ENCODE measurements at regions not wholly inside any gene's neighbourhood (a gene's known extent, or its start where the extent isn't known, plus 50 kb on each side); places are given as distances from the start of the nearest gene placed in this dataset.

GRCh38 chr18:78557371-78557770, 422.2 kb upstream of the SALL3 start:
- no peaks in the 10 kb centered on the region for H4K20me1 ChIP-seq (ENCODE audit: insufficient read depth, low read length)
- H3K4me3 ChIP-seq (ENCODE audit: low read length) = no peak overlapping the region
- no peaks in the 10 kb centered on the region for H3K79me2 ChIP-seq (ENCODE audit: low read length)
- TF ChIP-seq CTCF (IDR thresholded peaks at IDR 0.05; ENCODE audit: low read depth, low read length) (no peak), EZH2phosphoT487 (IDR thresholded peaks at IDR 0.05; ENCODE audit: low read depth) (no peak)
- no peaks in the 10 kb centered on the region for H3K36me3 ChIP-seq (replicated peaks; ENCODE audit: low read depth, low read length)
- no peaks in the 10 kb centered on the region for H3K4me1 ChIP-seq (ENCODE audit: low read length)
- peaks cover 5% of the 10 kb centered on the region; the same call in 1 of the 2 replicates for H3K9me3 ChIP-seq (ENCODE audit: insufficient read depth, low read length)
- H3K27ac ChIP-seq (ENCODE audit: low read length) = no peak overlapping the region
- no peak overlapping the region for H3K4me2 ChIP-seq (ENCODE audit: low read length)
- no peaks in the 10 kb centered on the region for H3K27me3 ChIP-seq (ENCODE audit: low read depth, low read length)
- no peak overlapping the region for H3K9ac ChIP-seq (ENCODE audit: low read length)
- no peak overlapping the region for H2AFZ ChIP-seq (ENCODE audit: low read depth, low read length)

GRCh38 chr18:78558101-78558810, 421.4 kb upstream of the SALL3 start:
- Histone ChIP-seq H3K36me3 (replicated peaks; ENCODE audit: low read depth, low read length) (no peaks in the 10 kb centered on the region), H3K4me1 (ENCODE audit: low read length) (no peaks in the 10 kb centered on the region), H3K27ac (ENCODE audit: low read length) (no peak overlapping the region), H3K9me3 (ENCODE audit: insufficient read depth, low read length) (peaks cover 5% of the 10 kb centered on the region; the same call in 1 of the 2 replicates), H4K20me1 (ENCODE audit: insufficient read depth, low read length) (no peaks in the 10 kb centered on the region), H3K79me2 (ENCODE audit: low read length) (no peaks in the 10 kb centered on the region), H3K9ac (ENCODE audit: low read length) (no peak overlapping the region), H3K27me3 (ENCODE audit: low read depth, low read length) (no peaks in the 10 kb centered on the region), H3K4me3 (ENCODE audit: low read length) (no peak overlapping the region), H3K4me2 (ENCODE audit: low read length) (no peak overlapping the region), H2AFZ (ENCODE audit: low read depth, low read length) (no peak overlapping the region)
- TF ChIP-seq EZH2phosphoT487 (IDR thresholded peaks at IDR 0.05; ENCODE audit: low read depth) (no peak), CTCF (IDR thresholded peaks at IDR 0.05; ENCODE audit: low read depth, low read length) (no peak)

- no peaks in the 10 kb centered on the region for H4K20me1 ChIP-seq (ENCODE audit: insufficient read depth, low read length)
- H3K27me3 ChIP-seq (ENCODE audit: low read depth, low read length) = no peaks in the 10 kb centered on the region
- H3K79me2 ChIP-seq (ENCODE audit: low read length) = no peaks in the 10 kb centered on the region
- H3K4me3 ChIP-seq (ENCODE audit: low read length) = no peak overlapping the region
- H3K36me3 ChIP-seq (replicated peaks; ENCODE audit: low read depth, low read length) = no peaks in the 10 kb centered on the region
- no peak overlapping the region for H2AFZ ChIP-seq (ENCODE audit: low read depth, low read length)
- H3K4me2 ChIP-seq (ENCODE audit: low read length) = no peak overlapping the region
- H3K4me1 ChIP-seq (ENCODE audit: low read length) = no peaks in the 10 kb centered on the region
- peaks cover 5% of the 10 kb centered on the region; the same call in 1 of the 2 replicates for H3K9me3 ChIP-seq (ENCODE audit: insufficient read depth, low read length)
- H3K9ac ChIP-seq (ENCODE audit: low read length) = no peak overlapping the region
- H3K27ac ChIP-seq (ENCODE audit: low read length) = no peak overlapping the region
- no peak for TF ChIP-seq EZH2phosphoT487 (IDR thresholded peaks at IDR 0.05; ENCODE audit: low read depth)
- TF ChIP-seq CTCF (IDR thresholded peaks at IDR 0.05; ENCODE audit: low read depth, low read length) = no peak
Observed at GRCh38 chr18:78558948-78559347, 420.7 kb upstream of the SALL3 start.

GRCh38 chr18:78559584-78559983, 420.0 kb upstream of the SALL3 start:
- no peaks in the 10 kb centered on the region for H3K27me3 ChIP-seq (ENCODE audit: low read depth, low read length)
- no peak overlapping the region for H3K4me2 ChIP-seq (ENCODE audit: low read length)
- no peaks in the 10 kb centered on the region for H3K4me1 ChIP-seq (ENCODE audit: low read length)
- no peak overlapping the region for H2AFZ ChIP-seq (ENCODE audit: low read depth, low read length)
- no peaks in the 10 kb centered on the region for H3K79me2 ChIP-seq (ENCODE audit: low read length)
- no peaks in the 10 kb centered on the region for H3K36me3 ChIP-seq (replicated peaks; ENCODE audit: low read depth, low read length)
- peaks cover 5% of the 10 kb centered on the region; the same call in 1 of the 2 replicates for H3K9me3 ChIP-seq (ENCODE audit: insufficient read depth, low read length)
- TF ChIP-seq CTCF (IDR thresholded peaks at IDR 0.05; ENCODE audit: low read depth, low read length) (no peak), EZH2phosphoT487 (IDR thresholded peaks at IDR 0.05; ENCODE audit: low read depth) (no peak)
- no peak overlapping the region for H3K9ac ChIP-seq (ENCODE audit: low read length)
- H3K4me3 ChIP-seq (ENCODE audit: low read length) = no peak overlapping the region
- H3K27ac ChIP-seq (ENCODE audit: low read length) = no peak overlapping the region
- H4K20me1 ChIP-seq (ENCODE audit: insufficient read depth, low read length) = no peaks in the 10 kb centered on the region
